ENCODE measurements at regions not wholly inside any gene's neighbourhood (a gene's known extent, or its start where the extent isn't known, plus 50 kb on each side); places are given as distances from the start of the nearest gene placed in this dataset.

- no peak overlapping the region for H3K27ac ChIP-seq
- TF ChIP-seq CTCF (conservative IDR thresholded peaks at IDR 0.05) = no peak
These were observed 112.8 kb upstream of the USP25 start for GRCh38 chr21:15616864-15617574.

- no peak overlapping the region for H3K27ac ChIP-seq
- TF ChIP-seq CTCF (conservative IDR thresholded peaks at IDR 0.05) = no peak
These were observed 111.8 kb upstream of the USP25 start for GRCh38 chr21:15617964-15618363.

GRCh38 chr21:15620892-15621291, 108.9 kb upstream of the USP25 start:
- TF ChIP-seq CTCF (conservative IDR thresholded peaks at IDR 0.05) = no peak
- no peak overlapping the region for H3K27ac ChIP-seq

- no peak for TF ChIP-seq CTCF (conservative IDR thresholded peaks at IDR 0.05)
These were observed 105.1 kb upstream of the USP25 start for GRCh38 chr21:15624646-15625045.

GRCh38 chr21:15625363-15625762, 104.4 kb upstream of the USP25 start:
- no peak overlapping the region for H3K27ac ChIP-seq
- TF ChIP-seq CTCF (conservative IDR thresholded peaks at IDR 0.05) = no peak

More at GRCh38 chr21:15624646-15625045, 105.1 kb upstream of the USP25 start:
- H3K27ac ChIP-seq = no peak overlapping the region

GRCh38 chr21:15626031-15626430, 103.8 kb upstream of the USP25 start:
- no peak overlapping the region for H3K27ac ChIP-seq
- no peak for TF ChIP-seq CTCF (conservative IDR thresholded peaks at IDR 0.05)

GRCh38 chr21:15627011-15627410, 102.8 kb upstream of the USP25 start:
- no peak for TF ChIP-seq CTCF (conservative IDR thresholded peaks at IDR 0.05)
- H3K27ac ChIP-seq = no peak overlapping the region

Data from VCaP (cell line).